ENCODE measurements at regions not wholly inside any gene's neighbourhood (a gene's known extent, or its start where the extent isn't known, plus 50 kb on each side); places are given as distances from the start of the nearest gene placed in this dataset.
"Not testable (repeated sequence)": the region's sequence is repeated elsewhere in the genome, so short reads cannot be mapped to it uniquely, and the experiment has no call there.

DNA sequence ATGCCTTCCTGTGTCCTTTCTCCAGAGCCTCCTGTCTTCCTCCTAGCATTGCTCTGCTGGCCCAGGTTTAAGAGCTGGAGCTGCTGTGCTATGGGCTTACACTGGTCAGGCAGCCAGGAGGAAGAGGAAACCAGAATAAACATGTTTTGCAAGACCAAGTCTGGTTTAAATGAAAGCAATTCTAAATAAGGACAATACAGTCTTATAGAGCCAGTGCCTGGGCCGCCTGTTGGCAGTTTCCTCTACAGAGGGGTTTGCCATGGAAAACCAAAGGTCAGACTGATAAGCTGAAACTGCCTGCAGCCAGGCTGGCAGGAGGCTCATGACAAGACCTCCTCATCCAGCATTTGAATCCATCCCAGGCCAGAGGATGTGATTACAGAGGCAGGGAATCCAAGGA lies 92.9 kb upstream of the FGGY start:
- Histone ChIP-seq H3K4me3 (no peak overlapping the region), H3K9me3 (peaks cover 0 to 10% (median 1%) of the 10 kb centered on the region in 4 donors), H3K27ac (no peak overlapping the region), H3K4me1 (peaks cover 0 to 5% (median under 1%) of the 10 kb centered on the region in 4 donors), H3K36me3 (no peaks in the 10 kb centered on the region), H3K27me3 (no peaks in the 10 kb centered on the region)
- WGBS, 2 donors, result 6 to 36% methylated on average over 1 of the region's 1 CpG
- intact Hi-C loops (cut with DNase I), result no loop called here
- DNase-seq, result no peak
- TF ChIP-seq POLR2AphosphoS5 (IDR thresholded peaks at IDR 0.05), result no peak
- TF ChIP-seq, protein P1, sequence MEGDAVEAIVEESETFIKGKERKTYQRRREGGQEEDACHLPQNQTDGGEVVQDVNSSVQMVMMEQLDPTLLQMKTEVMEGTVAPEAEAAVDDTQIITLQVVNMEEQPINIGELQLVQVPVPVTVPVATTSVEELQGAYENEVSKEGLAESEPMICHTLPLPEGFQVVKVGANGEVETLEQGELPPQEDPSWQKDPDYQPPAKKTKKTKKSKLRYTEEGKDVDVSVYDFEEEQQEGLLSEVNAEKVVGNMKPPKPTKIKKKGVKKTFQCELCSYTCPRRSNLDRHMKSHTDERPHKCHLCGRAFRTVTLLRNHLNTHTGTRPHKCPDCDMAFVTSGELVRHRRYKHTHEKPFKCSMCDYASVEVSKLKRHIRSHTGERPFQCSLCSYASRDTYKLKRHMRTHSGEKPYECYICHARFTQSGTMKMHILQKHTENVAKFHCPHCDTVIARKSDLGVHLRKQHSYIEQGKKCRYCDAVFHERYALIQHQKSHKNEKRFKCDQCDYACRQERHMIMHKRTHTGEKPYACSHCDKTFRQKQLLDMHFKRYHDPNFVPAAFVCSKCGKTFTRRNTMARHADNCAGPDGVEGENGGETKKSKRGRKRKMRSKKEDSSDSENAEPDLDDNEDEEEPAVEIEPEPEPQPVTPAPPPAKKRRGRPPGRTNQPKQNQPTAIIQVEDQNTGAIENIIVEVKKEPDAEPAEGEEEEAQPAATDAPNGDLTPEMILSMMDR (IDR thresholded peaks at IDR 0.05), result no peak
- TF ChIP-seq POLR2A (IDR thresholded peaks at IDR 0.05), result no peak
- TF ChIP-seq EP300 (IDR thresholded peaks at IDR 0.05), result no peak

DNA sequence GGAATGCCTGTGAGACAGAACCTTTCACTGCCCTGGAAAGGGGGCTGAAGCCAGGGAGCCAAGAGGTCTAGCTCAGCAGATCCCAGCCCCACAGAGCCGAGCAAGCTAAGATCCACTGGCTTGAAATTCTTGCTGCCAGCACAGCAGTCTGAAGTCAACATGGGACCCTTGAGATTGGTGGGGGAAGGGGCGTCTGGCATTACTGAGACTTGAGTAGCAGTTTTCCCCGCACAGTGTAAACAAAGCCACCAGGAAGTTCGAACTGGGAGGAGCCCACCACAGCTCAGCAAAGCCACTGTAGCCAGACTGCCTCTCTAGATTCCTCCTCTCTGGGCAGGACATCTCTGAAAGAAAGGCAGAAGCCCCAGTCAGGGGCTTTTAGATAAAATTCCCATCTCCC lies 90.3 kb upstream of the FGGY start:
- peaks cover 0 to 10% (median 1%) of the 10 kb centered on the region in 4 donors for H3K9me3 ChIP-seq
- H3K27ac ChIP-seq; DNase-seq; H3K4me1 ChIP-seq; H3K4me3 ChIP-seq; H3K27me3 ChIP-seq; H3K36me3 ChIP-seq; intact Hi-C loops (cut with DNase I): not testable (repeated sequence)
- WGBS, 2 donors, result 75% methylated on average over 4 of the region's 4 CpGs

DNA sequence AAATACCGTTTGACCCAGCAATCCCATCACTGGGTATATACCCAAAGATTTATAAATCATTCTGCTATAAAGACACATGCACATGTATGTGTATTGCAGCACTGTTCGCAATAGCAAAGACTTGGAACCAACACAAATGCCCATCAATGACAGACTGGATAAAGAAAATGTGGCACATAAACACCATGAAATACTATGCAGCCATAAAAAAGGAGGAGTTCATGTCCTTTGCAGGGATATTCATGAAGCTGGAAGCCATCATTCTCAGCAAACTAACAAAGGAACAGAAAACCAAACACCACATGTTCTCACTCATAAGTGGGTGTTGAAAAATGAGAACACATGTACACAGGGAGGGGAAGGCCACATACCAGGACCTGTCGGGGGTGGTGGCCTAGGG lies 86.5 kb upstream of the FGGY start:
- H3K27me3 ChIP-seq; H3K27ac ChIP-seq; H3K4me1 ChIP-seq; DNase-seq; intact Hi-C loops (cut with DNase I); H3K9me3 ChIP-seq; H3K36me3 ChIP-seq; H3K4me3 ChIP-seq: not testable (repeated sequence)
- 89 to 90% methylated on average over 3 of the region's 3 CpGs for WGBS, 2 donors

DNA sequence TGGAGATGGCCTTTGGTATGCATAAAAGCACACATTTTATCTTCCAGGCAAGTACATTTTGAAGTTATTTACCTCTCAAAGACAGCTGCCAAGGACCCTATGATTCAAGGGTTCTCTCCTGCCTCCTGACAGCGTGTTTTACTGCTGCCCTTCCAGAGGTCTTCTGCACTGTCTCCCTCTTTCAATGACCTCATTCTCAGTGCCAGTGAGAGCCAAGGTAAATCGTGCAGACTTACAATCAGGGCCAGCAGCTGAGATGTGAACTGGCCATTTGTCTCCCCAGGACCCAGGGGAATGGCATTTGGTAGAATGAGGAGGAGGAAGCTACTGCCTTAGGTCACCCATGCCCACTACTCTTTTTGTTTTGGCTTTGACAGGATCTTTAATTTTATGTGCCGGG lies 84.2 kb upstream of the FGGY start:
- Histone ChIP-seq H3K4me1 (no peaks in the 10 kb centered on the region), H3K27ac (no peak overlapping the region), H3K4me3 (no peak overlapping the region), H3K36me3 (no peaks in the 10 kb centered on the region), H3K27me3 (no peaks in the 10 kb centered on the region), H3K9me3 (no peaks in the 10 kb centered on the region)
- TF ChIP-seq POLR2AphosphoS5 (IDR thresholded peaks at IDR 0.05) (no peak), EP300 (IDR thresholded peaks at IDR 0.05) (no peak), POLR2A (IDR thresholded peaks at IDR 0.05) (no peak)
- TF ChIP-seq, protein P1 (IDR thresholded peaks at IDR 0.05), result no peak
- intact Hi-C loops (cut with DNase I), result no loop called here
- 84 to 86% methylated on average over 3 of the region's 3 CpGs for WGBS, 2 donors
- DNase-seq, result no peak

DNA sequence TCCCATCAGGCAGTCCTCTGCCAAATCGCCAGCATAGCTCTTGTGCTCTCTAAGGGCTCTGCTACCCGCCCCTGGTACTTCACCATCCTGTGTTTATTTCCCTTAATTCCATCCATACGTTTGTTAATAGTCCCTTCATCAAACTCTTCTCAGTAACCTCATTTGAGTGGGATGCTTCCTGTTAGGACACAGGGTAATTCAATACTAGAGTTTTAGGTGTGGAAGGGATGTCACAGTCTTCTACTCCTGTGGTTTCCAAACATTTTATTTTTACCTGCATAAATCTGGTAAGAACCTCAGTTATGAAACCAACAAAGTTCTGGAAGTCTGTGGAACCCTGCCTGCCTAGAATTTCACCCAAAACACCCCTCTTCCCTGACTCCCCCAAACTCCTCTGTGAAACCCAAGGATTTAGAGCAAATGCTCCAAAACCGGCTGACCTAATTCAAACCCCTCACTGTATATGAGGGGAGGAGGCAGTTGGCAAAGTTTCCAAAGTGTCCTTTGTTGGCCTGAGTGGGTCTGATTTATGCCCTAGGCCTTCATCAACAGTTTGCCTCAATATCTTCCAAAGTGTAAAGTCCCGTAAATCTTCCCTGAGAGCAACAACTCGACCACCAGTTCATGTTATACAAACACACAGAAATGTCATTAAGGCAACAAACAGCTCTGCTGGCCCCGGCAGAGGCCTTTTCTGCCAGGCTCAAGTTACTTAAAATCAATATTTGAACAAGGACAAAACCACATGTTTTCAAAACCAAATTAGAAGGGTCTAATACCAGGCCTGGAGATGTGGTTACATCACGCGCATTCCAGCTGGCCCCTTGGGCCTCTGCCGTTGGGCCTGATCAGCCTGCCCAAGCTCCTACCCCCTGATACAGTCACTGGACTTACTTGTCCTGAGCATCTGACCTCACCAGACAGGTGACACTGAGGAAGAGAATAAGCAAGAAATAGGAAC lies 82.4 kb upstream of the FGGY start:
- Histone ChIP-seq H3K27me3 (no peaks in the 10 kb centered on the region), H3K4me1 (no peaks in the 10 kb centered on the region), H3K27ac (no peak overlapping the region), H3K9me3 (no peaks in the 10 kb centered on the region), H3K36me3 (no peaks in the 10 kb centered on the region), H3K4me3 (no peak overlapping the region)
- intact Hi-C loops (cut with DNase I), result no loop called here
- DNase-seq, result no peak
- TF ChIP-seq EP300 (IDR thresholded peaks at IDR 0.05), result no peak
- TF ChIP-seq POLR2AphosphoS5 (IDR thresholded peaks at IDR 0.05), result no peak
- no peak for TF ChIP-seq POLR2A (IDR thresholded peaks at IDR 0.05)
- TF ChIP-seq, protein P1 (IDR thresholded peaks at IDR 0.05), result no peak
- WGBS, 2 donors, result 73 to 80% methylated on average over 10 of the region's 10 CpGs

Data from sigmoid colon (tissue), 6 donors.